ENCODE measurements at regions not wholly inside any gene's neighbourhood (a gene's known extent, or its start where the extent isn't known, plus 50 kb on each side); places are given as distances from the start of the nearest gene placed in this dataset.

GRCh38 chr17:77315551-77316190, 174.9 kb downstream of the SEC14L1 start:
- H3K4me3 ChIP-seq (ENCODE audit: low read depth, low read length), result no peak overlapping the region
- no peak for DNase-seq (ENCODE audit: low read depth)
- TF ChIP-seq, protein P1, sequence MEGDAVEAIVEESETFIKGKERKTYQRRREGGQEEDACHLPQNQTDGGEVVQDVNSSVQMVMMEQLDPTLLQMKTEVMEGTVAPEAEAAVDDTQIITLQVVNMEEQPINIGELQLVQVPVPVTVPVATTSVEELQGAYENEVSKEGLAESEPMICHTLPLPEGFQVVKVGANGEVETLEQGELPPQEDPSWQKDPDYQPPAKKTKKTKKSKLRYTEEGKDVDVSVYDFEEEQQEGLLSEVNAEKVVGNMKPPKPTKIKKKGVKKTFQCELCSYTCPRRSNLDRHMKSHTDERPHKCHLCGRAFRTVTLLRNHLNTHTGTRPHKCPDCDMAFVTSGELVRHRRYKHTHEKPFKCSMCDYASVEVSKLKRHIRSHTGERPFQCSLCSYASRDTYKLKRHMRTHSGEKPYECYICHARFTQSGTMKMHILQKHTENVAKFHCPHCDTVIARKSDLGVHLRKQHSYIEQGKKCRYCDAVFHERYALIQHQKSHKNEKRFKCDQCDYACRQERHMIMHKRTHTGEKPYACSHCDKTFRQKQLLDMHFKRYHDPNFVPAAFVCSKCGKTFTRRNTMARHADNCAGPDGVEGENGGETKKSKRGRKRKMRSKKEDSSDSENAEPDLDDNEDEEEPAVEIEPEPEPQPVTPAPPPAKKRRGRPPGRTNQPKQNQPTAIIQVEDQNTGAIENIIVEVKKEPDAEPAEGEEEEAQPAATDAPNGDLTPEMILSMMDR (conservative IDR thresholded peaks at IDR 0.05; ENCODE audit: low read depth, low read length), result no peak

GRCh38 chr17:77316191-77316641, 175.4 kb downstream of the SEC14L1 start:
- DNase-seq (ENCODE audit: low read depth), result peak; percentile 81
- TF ChIP-seq, protein P1 (conservative IDR thresholded peaks at IDR 0.05; ENCODE audit: low read depth, low read length), result no peak
- no peak overlapping the region for H3K4me3 ChIP-seq (ENCODE audit: low read depth, low read length)

GRCh38 chr17:77316651-77317050, 175.9 kb downstream of the SEC14L1 start:
- DNase-seq (ENCODE audit: low read depth), result no peak
- no peak overlapping the region for H3K4me3 ChIP-seq (ENCODE audit: low read depth, low read length)
- TF ChIP-seq, protein P1 (conservative IDR thresholded peaks at IDR 0.05; ENCODE audit: low read depth, low read length), result no peak

DNA sequence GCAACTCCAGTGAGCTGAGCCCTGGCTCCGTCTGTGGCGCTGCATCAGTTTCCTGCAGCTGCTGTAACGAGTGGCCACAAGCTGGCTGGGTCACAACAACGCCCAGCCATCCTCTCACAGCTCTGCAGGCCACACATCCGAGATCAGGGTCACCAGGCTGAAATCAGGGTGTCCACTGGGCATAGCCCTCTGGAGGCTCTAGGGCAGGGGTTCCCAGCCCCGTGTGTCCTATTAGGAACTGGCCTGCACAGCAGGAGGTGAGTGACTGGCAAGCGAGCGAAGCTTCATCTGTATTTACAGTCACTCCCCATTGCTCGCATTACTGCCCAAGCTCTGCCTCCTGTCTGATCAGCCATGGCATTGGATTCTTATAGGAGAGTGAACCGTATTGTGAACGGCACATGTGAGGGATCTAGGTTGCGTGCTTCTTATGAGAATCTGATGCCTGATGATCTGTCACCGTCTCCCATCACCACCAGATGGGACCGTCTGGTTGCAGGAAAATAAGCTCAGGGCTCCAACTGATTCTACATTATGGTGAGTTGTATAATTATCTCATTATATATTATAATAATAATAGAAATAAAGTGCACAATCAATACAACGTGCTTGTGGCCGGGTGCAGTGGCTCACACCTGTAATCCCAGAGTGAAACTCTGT, 176.5 kb downstream of the SEC14L1 start:
- no peak overlapping the region for H3K4me3 ChIP-seq (ENCODE audit: low read depth, low read length)
- TF ChIP-seq, protein P1 (conservative IDR thresholded peaks at IDR 0.05; ENCODE audit: low read depth, low read length), result no peak
- peak; percentile 30 for DNase-seq (ENCODE audit: low read depth)

DNA sequence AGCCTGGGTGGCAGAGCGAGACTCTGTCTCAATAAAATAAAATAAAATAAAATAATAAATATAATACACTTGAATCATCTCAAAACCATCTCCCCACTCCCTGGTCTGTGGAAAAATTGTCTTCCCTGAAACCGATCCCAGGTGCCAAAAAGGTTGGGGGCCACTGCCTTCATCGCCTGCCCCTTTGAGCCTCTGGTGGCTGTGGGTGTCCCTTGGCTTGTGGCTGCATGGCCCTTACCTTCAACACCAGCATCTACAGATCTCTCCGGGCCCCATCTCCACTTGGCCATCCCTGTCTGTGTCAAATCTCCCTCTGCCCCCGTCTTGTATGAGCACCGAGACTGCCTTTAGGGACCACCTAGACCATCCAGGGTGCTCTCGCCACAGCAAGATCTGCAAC, 177.3 kb downstream of the SEC14L1 start:
- DNase-seq (ENCODE audit: low read depth), result no peak
- H3K4me3 ChIP-seq (ENCODE audit: low read depth, low read length), result no peak overlapping the region
- TF ChIP-seq, protein P1 (conservative IDR thresholded peaks at IDR 0.05; ENCODE audit: low read depth, low read length), result no peak

DNA sequence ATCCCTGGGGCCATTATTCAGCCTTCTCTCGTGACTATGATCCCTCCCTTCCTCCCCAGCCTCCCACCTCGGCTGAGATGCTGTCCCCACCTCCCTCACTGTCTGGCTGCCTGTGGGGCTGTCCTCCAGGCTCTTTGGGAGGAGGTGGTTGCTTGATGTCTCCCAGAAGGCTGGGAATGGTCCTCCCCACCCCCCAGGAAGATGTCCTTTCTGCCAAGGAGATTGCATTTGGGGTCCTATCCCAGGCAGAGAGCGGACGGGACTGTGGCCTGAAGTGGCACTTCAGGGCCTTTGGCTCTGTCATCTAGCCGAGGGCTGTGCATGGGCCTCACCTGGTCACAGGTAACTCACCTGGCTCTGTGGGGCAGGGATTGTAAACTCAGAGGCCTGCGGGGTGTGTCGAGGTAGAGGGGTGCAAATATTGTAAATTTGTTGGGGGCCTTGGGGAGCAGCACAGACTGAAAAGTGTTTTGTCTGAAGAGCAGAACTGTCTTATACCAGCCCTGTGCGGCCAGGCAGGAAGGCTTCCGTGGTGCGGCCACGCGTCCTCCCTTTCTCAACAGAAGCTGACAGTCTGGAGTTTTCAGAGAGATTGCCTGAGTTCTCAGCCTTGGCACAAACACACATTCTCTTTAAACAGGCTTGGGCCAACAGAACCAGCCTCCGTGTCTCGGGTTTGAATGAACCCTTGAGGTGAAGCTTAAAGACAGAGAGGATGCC, 177.9 kb downstream of the SEC14L1 start:
- TF ChIP-seq, protein P1 (conservative IDR thresholded peaks at IDR 0.05; ENCODE audit: low read depth, low read length), result no peak
- peak overlapping the region; percentile 77 for H3K4me3 ChIP-seq (ENCODE audit: low read depth, low read length)
- DNase-seq (ENCODE audit: low read depth), result peak; percentile 57
